ENCODE measurements at regions not wholly inside any gene's neighbourhood (a gene's known extent, or its start where the extent isn't known, plus 50 kb on each side); places are given as distances from the start of the nearest gene placed in this dataset.

DNA sequence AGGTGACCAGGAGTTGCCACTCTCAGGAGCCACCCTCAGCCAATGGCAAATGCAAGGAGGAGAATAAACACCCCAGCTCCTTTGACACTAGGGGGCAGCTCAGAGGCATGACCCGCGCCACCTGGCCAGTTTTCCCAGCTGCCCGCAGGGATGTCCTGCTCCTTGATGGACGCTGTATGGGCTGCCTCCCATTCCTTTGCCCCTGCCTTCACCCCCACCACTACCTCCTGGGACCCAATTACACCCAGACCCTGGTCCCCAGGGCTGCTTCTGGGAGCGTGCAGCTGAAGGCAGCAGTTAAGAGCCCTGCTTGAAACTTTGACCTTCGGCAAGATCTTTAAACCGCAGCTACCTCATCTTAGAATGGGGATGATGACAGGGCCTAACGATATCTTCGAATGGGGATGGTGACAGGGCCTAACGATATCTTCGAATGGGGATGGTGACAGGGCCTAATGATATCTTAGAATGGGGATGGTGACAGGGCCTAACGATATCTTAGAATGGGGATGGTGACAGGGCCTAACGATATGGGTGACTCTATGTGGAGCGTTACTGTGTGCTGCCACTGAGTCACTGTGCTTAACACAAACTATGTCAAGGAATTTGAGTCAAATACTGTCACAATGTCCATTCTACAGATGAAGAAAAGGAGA, 163.0 kb upstream of the KAZN start:
- FAIRE-seq (no peak), DNase-seq (no peak)
- no peak overlapping the region for H3K27ac ChIP-seq (ENCODE audit: low read depth in 1 of 3, low read length in 2 of 3)
- no peaks in the 10 kb centered on the region for H3K9me3 ChIP-seq (ENCODE audit: control insufficient read depth in 2 of 2, insufficient read depth in 1 of 2, low read depth in 1 of 2, low read length in 1 of 2)
- no peaks in the 10 kb centered on the region for H3K4me1 ChIP-seq (ENCODE audit: control insufficient read depth in 3 of 3, insufficient read depth in 2 of 3, low read depth in 1 of 3, low read length in 2 of 3)
- H3K27me3 ChIP-seq (ENCODE audit: control insufficient read depth in 3 of 3, insufficient read depth in 3 of 3, low read length in 3 of 3): no peaks in the 10 kb centered on the region
- H3K36me3 ChIP-seq (ENCODE audit: control insufficient read depth in 3 of 3, insufficient read depth in 2 of 3, low read depth in 1 of 3, low read length in 3 of 3): no peaks in the 10 kb centered on the region
- WGBS, 3 donors: 88 to 95% (median 88%) methylated on average over 14 of the region's 14 CpGs
- no peak overlapping the region for H3K4me3 ChIP-seq (ENCODE audit: low read depth in 1 of 3, low read length in 3 of 3)

DNA sequence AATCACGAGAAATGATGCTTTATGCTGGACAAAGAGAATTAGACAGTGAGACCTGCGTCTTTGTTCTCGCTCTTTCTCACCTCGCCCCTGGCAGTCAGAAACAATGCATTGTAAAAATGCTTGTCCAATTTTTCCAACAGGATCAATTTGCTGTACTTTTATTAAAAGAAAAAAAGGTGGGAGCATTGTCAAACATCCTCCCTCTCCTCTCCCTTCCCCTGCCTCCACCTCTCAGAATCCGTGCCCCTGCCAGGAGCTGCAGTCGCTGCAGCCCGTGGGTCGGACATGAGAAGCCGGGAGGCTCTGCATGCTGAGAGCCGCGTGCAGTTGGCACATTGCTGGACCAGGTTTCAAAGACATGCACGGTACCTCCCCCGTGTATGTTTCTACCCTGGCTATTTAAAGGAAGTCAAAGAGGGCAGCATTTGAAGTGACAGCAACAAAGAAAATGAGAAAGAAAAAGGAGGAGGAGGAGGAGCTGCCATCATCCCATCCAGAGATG, 161.0 kb upstream of the KAZN start:
- WGBS, 3 donors: 77 to 80% (median 77%) methylated on average over 13 of the region's 13 CpGs

GRCh38 chr1:14438127-14438769, 160.2 kb upstream of the KAZN start:
- Histone ChIP-seq H3K4me1 (ENCODE audit: control insufficient read depth in 3 of 3, insufficient read depth in 2 of 3, low read depth in 1 of 3, low read length in 2 of 3) (no peaks in the 10 kb centered on the region), H3K27ac (ENCODE audit: low read depth in 1 of 3, low read length in 2 of 3) (no peak overlapping the region), H3K9me3 (ENCODE audit: control insufficient read depth in 2 of 2, insufficient read depth in 1 of 2, low read depth in 1 of 2, low read length in 1 of 2) (no peaks in the 10 kb centered on the region), H3K27me3 (ENCODE audit: control insufficient read depth in 3 of 3, insufficient read depth in 3 of 3, low read length in 3 of 3) (no peaks in the 10 kb centered on the region), H3K4me3 (ENCODE audit: low read depth in 1 of 3, low read length in 3 of 3) (no peak overlapping the region), H3K36me3 (ENCODE audit: control insufficient read depth in 3 of 3, insufficient read depth in 2 of 3, low read depth in 1 of 3, low read length in 3 of 3) (no peaks in the 10 kb centered on the region)
- WGBS, 3 donors: 80 to 93% (median 87%) methylated on average over 6 of the region's 6 CpGs
- no peak for FAIRE-seq
- no peak for DNase-seq

More for the DNA sequence above, 161.0 kb upstream of the KAZN start:
- no peaks in the 10 kb centered on the region for H3K4me1 ChIP-seq (ENCODE audit: control insufficient read depth in 3 of 3, insufficient read depth in 2 of 3, low read depth in 1 of 3, low read length in 2 of 3)
- FAIRE-seq: no peak
- DNase-seq: no peak
- no peak overlapping the region for H3K27ac ChIP-seq (ENCODE audit: low read depth in 1 of 3, low read length in 2 of 3)
- no peaks in the 10 kb centered on the region for H3K9me3 ChIP-seq (ENCODE audit: control insufficient read depth in 2 of 2, insufficient read depth in 1 of 2, low read depth in 1 of 2, low read length in 1 of 2)
- H3K27me3 ChIP-seq (ENCODE audit: control insufficient read depth in 3 of 3, insufficient read depth in 3 of 3, low read length in 3 of 3): no peaks in the 10 kb centered on the region
- H3K36me3 ChIP-seq (ENCODE audit: control insufficient read depth in 3 of 3, insufficient read depth in 2 of 3, low read depth in 1 of 3, low read length in 3 of 3): no peaks in the 10 kb centered on the region
- no peak overlapping the region for H3K4me3 ChIP-seq (ENCODE audit: low read depth in 1 of 3, low read length in 3 of 3)

DNA sequence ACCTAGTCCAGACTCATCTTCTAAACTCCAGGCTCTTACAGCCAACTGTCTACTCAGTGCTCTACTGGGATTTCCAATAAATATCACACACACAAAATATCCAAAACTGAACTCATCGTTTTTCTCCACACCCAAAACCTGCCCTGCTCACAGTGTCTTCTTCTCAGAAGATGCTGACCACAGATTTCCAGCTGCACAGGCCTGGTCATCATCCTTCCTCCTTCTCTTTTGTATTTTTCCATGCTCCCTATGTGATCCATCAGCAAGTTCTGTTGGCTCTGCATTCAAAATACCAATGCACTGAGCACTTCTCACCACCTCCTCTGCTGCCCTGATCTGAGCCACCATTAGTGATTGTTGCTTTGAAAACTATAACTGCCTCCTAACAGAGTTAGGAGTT, 159.5 kb upstream of the KAZN start:
- 62 to 81% (median 77%) methylated on average over 1 of the region's 1 CpG for WGBS, 3 donors
- no peaks in the 10 kb centered on the region for H3K27me3 ChIP-seq (ENCODE audit: control insufficient read depth in 3 of 3, insufficient read depth in 3 of 3, low read length in 3 of 3)
- H3K4me1 ChIP-seq (ENCODE audit: control insufficient read depth in 3 of 3, insufficient read depth in 2 of 3, low read depth in 1 of 3, low read length in 2 of 3): no peaks in the 10 kb centered on the region
- no peak overlapping the region for H3K4me3 ChIP-seq (ENCODE audit: low read depth in 1 of 3, low read length in 3 of 3)
- FAIRE-seq (no peak), DNase-seq (no peak)
- H3K27ac ChIP-seq (ENCODE audit: low read depth in 1 of 3, low read length in 2 of 3): no peak overlapping the region
- no peaks in the 10 kb centered on the region for H3K9me3 ChIP-seq (ENCODE audit: control insufficient read depth in 2 of 2, insufficient read depth in 1 of 2, low read depth in 1 of 2, low read length in 1 of 2)
- no peaks in the 10 kb centered on the region for H3K36me3 ChIP-seq (ENCODE audit: control insufficient read depth in 3 of 3, insufficient read depth in 2 of 3, low read depth in 1 of 3, low read length in 3 of 3)

DNA sequence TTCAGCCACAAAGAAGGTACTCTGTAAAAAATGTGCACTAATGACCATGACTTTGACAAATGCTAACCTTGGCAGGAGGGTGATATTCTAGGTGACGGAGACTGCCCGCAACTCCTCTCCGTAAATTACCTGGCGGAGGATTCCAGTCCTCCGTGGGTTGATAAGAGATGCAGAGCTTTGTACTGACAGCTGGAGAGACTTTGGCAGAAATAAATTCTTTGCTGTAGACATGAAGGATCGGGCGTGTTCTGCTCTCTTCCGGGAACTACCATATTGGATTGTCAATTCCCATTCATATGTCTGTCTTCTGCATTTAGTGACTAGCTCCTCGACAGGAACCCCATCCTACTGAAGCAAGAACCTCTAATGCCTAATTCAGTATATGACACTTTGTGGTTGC, 158.3 kb upstream of the KAZN start:
- 90 to 94% (median 93%) methylated on average over 9 of the region's 9 CpGs for WGBS, 3 donors
- DNase-seq (no peak), FAIRE-seq (no peak)
- Histone ChIP-seq H3K27me3 (ENCODE audit: control insufficient read depth in 3 of 3, insufficient read depth in 3 of 3, low read length in 3 of 3) (no peaks in the 10 kb centered on the region), H3K4me1 (ENCODE audit: control insufficient read depth in 3 of 3, insufficient read depth in 2 of 3, low read depth in 1 of 3, low read length in 2 of 3) (no peaks in the 10 kb centered on the region), H3K36me3 (ENCODE audit: control insufficient read depth in 3 of 3, insufficient read depth in 2 of 3, low read depth in 1 of 3, low read length in 3 of 3) (no peaks in the 10 kb centered on the region), H3K27ac (ENCODE audit: low read depth in 1 of 3, low read length in 2 of 3) (no peak overlapping the region), H3K4me3 (ENCODE audit: low read depth in 1 of 3, low read length in 3 of 3) (no peak overlapping the region), H3K9me3 (ENCODE audit: control insufficient read depth in 2 of 2, insufficient read depth in 1 of 2, low read depth in 1 of 2, low read length in 1 of 2) (no peaks in the 10 kb centered on the region)

DNA sequence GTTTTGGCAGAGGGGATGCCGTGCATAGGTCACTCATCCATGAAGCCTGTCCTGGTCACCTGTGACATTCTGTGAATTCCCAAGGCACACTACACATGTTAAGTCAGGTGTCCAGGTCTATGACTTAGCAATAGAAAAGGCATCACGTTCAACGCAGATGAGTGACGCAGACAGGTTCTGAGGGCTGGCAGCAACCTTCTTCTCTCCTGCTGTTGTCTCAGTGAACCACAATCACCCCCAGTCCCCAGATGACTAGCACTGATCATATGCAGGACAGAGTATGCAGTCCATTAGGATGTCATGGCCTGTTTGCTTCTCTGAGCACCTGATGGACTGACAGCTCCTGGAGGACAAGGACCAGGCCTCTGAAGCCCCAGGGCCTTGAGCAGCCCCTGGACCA, 157.8 kb upstream of the KAZN start:
- Histone ChIP-seq H3K27ac (ENCODE audit: low read depth in 1 of 3, low read length in 2 of 3) (no peak overlapping the region), H3K9me3 (ENCODE audit: control insufficient read depth in 2 of 2, insufficient read depth in 1 of 2, low read depth in 1 of 2, low read length in 1 of 2) (no peaks in the 10 kb centered on the region), H3K27me3 (ENCODE audit: control insufficient read depth in 3 of 3, insufficient read depth in 3 of 3, low read length in 3 of 3) (peaks cover 0 to 2% (median 0%) of the 10 kb centered on the region in 3 donors), H3K4me3 (ENCODE audit: low read depth in 1 of 3, low read length in 3 of 3) (no peak overlapping the region), H3K4me1 (ENCODE audit: control insufficient read depth in 3 of 3, insufficient read depth in 2 of 3, low read depth in 1 of 3, low read length in 2 of 3) (no peaks in the 10 kb centered on the region), H3K36me3 (ENCODE audit: control insufficient read depth in 3 of 3, insufficient read depth in 2 of 3, low read depth in 1 of 3, low read length in 3 of 3) (no peaks in the 10 kb centered on the region)
- WGBS, 3 donors: 92% methylated on average over 4 of the region's 4 CpGs
- FAIRE-seq (no peak), DNase-seq (no peak)

- Histone ChIP-seq H3K36me3 (ENCODE audit: control insufficient read depth in 3 of 3, insufficient read depth in 2 of 3, low read depth in 1 of 3, low read length in 3 of 3) (no peaks in the 10 kb centered on the region), H3K4me3 (ENCODE audit: low read depth in 1 of 3, low read length in 3 of 3) (no peak overlapping the region), H3K4me1 (ENCODE audit: control insufficient read depth in 3 of 3, insufficient read depth in 2 of 3, low read depth in 1 of 3, low read length in 2 of 3) (no peaks in the 10 kb centered on the region), H3K9me3 (ENCODE audit: control insufficient read depth in 2 of 2, insufficient read depth in 1 of 2, low read depth in 1 of 2, low read length in 1 of 2) (no peaks in the 10 kb centered on the region), H3K27ac (ENCODE audit: low read depth in 1 of 3, low read length in 2 of 3) (no peak overlapping the region), H3K27me3 (ENCODE audit: control insufficient read depth in 3 of 3, insufficient read depth in 3 of 3, low read length in 3 of 3) (peaks cover 0 to 2% (median 0%) of the 10 kb centered on the region in 3 donors)
- 86 to 91% (median 88%) methylated on average over 6 of the region's 6 CpGs for WGBS, 3 donors
- FAIRE-seq: no peak
- no peak for DNase-seq
Measured at GRCh38 chr1:14441302-14441741, 157.2 kb upstream of the KAZN start.

DNA sequence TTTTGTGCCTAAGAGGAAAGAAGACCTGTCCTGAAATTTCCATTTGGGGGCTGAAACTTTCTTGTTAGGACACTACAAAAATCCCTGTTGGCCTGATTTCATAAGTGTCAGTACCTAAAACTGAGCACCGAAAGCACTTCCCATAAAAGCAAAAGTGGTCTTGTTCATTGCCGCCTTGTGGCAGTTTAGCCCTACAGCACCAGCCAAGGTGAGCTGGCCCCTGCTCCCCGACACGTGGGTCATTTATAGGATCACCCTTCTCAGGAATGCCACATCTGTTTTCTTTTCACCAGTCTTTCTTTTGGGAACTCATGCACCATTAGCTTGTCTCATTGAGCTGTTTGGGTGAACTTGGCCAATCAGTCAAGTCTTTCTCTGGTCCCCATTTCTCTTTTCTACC, 155.8 kb upstream of the KAZN start:
- no peaks in the 10 kb centered on the region for H3K4me1 ChIP-seq (ENCODE audit: control insufficient read depth in 3 of 3, insufficient read depth in 2 of 3, low read depth in 1 of 3, low read length in 2 of 3)
- no peak overlapping the region for H3K27ac ChIP-seq (ENCODE audit: low read depth in 1 of 3, low read length in 2 of 3)
- 84 to 91% (median 85%) methylated on average over 4 of the region's 4 CpGs for WGBS, 3 donors
- no peak for DNase-seq
- no peak for FAIRE-seq
- H3K4me3 ChIP-seq (ENCODE audit: low read depth in 1 of 3, low read length in 3 of 3): no peak overlapping the region
- H3K9me3 ChIP-seq (ENCODE audit: control insufficient read depth in 2 of 2, insufficient read depth in 1 of 2, low read depth in 1 of 2, low read length in 1 of 2): no peaks in the 10 kb centered on the region
- peaks cover 0 to 2% (median 0%) of the 10 kb centered on the region in 3 donors for H3K27me3 ChIP-seq (ENCODE audit: control insufficient read depth in 3 of 3, insufficient read depth in 3 of 3, low read length in 3 of 3)
- H3K36me3 ChIP-seq (ENCODE audit: control insufficient read depth in 3 of 3, insufficient read depth in 2 of 3, low read depth in 1 of 3, low read length in 3 of 3): no peaks in the 10 kb centered on the region

Measured in small intestine (tissue), 7 donors.